ENCODE measurements at regions not wholly inside any gene's neighbourhood (a gene's known extent, or its start where the extent isn't known, plus 50 kb on each side); places are given as distances from the start of the nearest gene placed in this dataset.

DNA sequence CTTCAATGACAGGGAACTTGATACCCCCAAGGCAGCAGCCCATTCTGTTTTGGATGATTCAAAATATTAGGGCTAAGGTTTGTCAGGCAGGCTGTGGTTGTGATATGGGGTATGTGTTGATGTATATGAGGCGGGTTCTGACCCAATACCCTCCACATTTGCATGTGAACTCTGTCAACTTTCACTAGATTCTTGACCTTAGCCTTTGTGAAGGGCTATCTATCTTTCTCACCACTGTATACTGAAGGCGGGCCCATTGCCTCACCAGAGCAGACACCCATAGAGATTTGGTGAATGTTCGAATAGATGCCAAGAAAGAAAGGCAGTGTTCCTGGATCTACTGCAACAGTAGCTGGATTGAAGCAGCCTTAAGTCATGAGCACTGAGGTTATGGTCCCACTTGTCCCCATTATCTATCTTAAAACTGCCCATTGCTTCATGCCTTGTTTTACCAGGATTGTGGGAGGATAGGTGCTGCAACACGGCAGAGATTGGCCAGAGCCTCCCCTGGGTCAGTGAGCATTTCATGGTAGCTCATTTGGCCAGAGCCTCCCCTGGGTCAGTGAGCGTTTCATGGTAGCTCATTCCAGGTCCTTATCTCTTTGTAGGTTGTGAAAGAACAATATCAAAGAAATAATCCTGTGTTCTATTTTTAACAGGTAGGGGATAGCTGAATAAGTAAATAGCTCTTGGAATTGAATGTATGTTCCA is 399.6 kb downstream of the TMEM135 start:
- Histone ChIP-seq H3K4me1 (ENCODE audit: insufficient read depth, low read length) (no peaks in the 10 kb centered on the region), H2BK5ac (ENCODE audit: insufficient read length, low read length) (no peak overlapping the region), H3K56ac (ENCODE audit: insufficient read length, low read depth, low read length) (no peak overlapping the region), H2BK12ac (ENCODE audit: insufficient read length, low read depth, low read length) (no peak overlapping the region), H3K9me3 (ENCODE audit: control insufficient read depth, low read depth, low read length) (no peaks in the 10 kb centered on the region), H2AFZ (ENCODE audit: low read length) (no peak overlapping the region), H3K79me1 (ENCODE audit: insufficient read depth, low read depth, low read length, poor library complexity, severe bottlenecking) (no peaks in the 10 kb centered on the region), H3K23ac (ENCODE audit: insufficient read length, low read depth, low read length) (no peak overlapping the region), H3K23me2 (ENCODE audit: insufficient read length, low read depth, low read length, poor library complexity, severe bottlenecking) (no peaks in the 10 kb centered on the region), H4K5ac (ENCODE audit: insufficient read length, low read depth, low read length) (no peak overlapping the region), H2BK120ac (ENCODE audit: low read depth, low read length, poor library complexity, severe bottlenecking) (no peak overlapping the region), H4K91ac (ENCODE audit: insufficient read length, low read depth, low read length) (no peak overlapping the region), H4K8ac (replicated peaks; ENCODE audit: insufficient read length, low read depth, low read length) (no peak overlapping the region), H3K14ac (ENCODE audit: insufficient read depth, low read length) (no peak overlapping the region), H2BK15ac (ENCODE audit: low read depth, low read length) (no peak overlapping the region), H2AK5ac (ENCODE audit: insufficient read length, low read length) (no peak overlapping the region), H3K79me2 (ENCODE audit: insufficient read depth, low read length) (no peaks in the 10 kb centered on the region), H4K20me1 (ENCODE audit: control insufficient read depth, insufficient read depth, insufficient read length) (no peaks in the 10 kb centered on the region), H3K4me2 (ENCODE audit: insufficient read depth, insufficient read length, low read length) (no peak overlapping the region), H3K18ac (ENCODE audit: insufficient read length, low read depth, low read length) (no peak overlapping the region), H3K27ac (ENCODE audit: insufficient read length, low read depth, low read length) (no peak overlapping the region), H2BK20ac (ENCODE audit: low read depth, low read length, poor library complexity, severe bottlenecking) (no peak overlapping the region), H3K27me3 (ENCODE audit: insufficient read depth, low read length) (no peaks in the 10 kb centered on the region), H3K4ac (ENCODE audit: low read depth, low read length) (no peak overlapping the region), H3T11ph (ENCODE audit: low read length) (no peak overlapping the region), H3K9ac (ENCODE audit: extremely low read depth, insufficient read length, low read length) (no peak overlapping the region)
- H3K9me3 Mint-ChIP-seq = no peaks in the 10 kb centered on the region
- no peak overlapping the region for H3K4me3 Mint-ChIP-seq
- no peaks in the 10 kb centered on the region for H3K36me3 Mint-ChIP-seq (ENCODE audit: insufficient read depth in 1 of 3, low read depth in 3 of 3)
- no peak for DNase-seq
- no peaks in the 10 kb centered on the region for H3K27me3 Mint-ChIP-seq (ENCODE audit: low read depth)
- H3K27ac Mint-ChIP-seq = no peak overlapping the region
- H3K4me1 Mint-ChIP-seq = no peaks in the 10 kb centered on the region
- TF ChIP-seq, protein P1, sequence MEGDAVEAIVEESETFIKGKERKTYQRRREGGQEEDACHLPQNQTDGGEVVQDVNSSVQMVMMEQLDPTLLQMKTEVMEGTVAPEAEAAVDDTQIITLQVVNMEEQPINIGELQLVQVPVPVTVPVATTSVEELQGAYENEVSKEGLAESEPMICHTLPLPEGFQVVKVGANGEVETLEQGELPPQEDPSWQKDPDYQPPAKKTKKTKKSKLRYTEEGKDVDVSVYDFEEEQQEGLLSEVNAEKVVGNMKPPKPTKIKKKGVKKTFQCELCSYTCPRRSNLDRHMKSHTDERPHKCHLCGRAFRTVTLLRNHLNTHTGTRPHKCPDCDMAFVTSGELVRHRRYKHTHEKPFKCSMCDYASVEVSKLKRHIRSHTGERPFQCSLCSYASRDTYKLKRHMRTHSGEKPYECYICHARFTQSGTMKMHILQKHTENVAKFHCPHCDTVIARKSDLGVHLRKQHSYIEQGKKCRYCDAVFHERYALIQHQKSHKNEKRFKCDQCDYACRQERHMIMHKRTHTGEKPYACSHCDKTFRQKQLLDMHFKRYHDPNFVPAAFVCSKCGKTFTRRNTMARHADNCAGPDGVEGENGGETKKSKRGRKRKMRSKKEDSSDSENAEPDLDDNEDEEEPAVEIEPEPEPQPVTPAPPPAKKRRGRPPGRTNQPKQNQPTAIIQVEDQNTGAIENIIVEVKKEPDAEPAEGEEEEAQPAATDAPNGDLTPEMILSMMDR (conservative IDR thresholded peaks at IDR 0.05) = no peak
- WGBS (ENCODE audit: extremely low coverage, insufficient read length, low lambda C conversion rate) = no CpG with 5 or more reads among the region's 5 CpGs

All from H9 (cell line).